ENCODE measurements at regions not wholly inside any gene's neighbourhood (a gene's known extent, or its start where the extent isn't known, plus 50 kb on each side); places are given as distances from the start of the nearest gene placed in this dataset.

DNA sequence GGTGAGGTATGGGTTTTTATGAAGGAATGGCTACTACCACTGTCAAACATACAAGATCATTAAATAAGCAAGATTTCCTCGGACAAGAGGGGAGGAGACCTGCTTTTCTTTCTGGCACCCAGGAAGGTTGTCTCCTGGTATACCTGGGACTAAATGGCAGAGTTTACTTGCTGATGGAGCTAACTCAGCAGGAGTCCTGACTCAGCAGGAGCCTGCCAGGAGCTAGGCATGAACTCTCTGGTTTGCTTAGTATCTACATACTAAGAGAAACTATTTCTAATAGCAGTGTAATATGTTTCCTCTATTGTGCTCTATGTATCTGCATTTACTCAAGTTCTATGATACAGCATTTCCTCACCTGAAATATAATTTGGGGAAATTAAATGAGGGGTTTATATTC is 404.2 kb downstream of the RSL24D1 start:
- no peak for TF ChIP-seq GATA2 (IDR thresholded peaks at IDR 0.05; ENCODE audit: low read depth, low read length)
- TF ChIP-seq GATA3 (IDR thresholded peaks at IDR 0.05; ENCODE audit: low read depth, low read length), result no peak

DNA sequence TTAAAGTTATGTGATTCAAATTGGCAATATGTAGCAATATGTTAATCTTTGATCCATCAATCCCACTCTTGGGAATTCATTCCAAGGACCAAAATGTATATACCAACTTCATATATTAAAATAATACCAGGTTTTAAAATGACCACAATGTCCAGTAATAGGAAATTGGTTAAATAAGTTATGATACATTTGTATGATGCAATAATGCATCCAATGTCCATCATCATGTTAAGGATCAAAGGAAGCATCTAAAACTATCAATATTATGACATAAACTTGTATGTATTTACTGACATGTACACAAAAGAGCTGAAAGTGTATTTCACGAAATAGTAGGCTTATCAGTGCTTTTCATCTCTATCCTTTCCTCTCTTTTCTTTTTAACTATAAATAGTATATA is 406.0 kb downstream of the RSL24D1 start:
- TF ChIP-seq GATA3 (IDR thresholded peaks at IDR 0.05; ENCODE audit: low read depth, low read length) (no peak), GATA2 (IDR thresholded peaks at IDR 0.05; ENCODE audit: low read depth, low read length) (no peak)

DNA sequence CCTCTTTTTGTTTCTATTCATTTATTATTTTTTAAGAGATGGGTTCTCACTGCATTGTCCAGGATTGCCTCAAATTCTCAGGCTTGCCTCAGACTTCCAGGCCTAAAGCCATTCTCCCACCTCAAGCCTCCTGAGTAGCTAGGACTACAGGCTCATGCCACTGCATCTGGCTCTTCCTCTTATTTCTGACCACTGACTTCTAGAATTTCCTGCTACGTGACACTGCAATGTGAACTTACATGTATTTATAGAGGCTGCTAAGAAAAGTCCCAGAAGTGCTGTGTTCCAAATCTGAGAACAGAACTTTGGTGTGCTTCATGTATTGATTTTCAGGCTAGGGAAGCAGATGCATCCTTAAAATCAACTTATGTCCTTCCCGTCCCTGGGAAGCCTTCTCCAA is 407.4 kb downstream of the RSL24D1 start:
- TF ChIP-seq GATA2 (IDR thresholded peaks at IDR 0.05; ENCODE audit: low read depth, low read length) (no peak), GATA3 (IDR thresholded peaks at IDR 0.05; ENCODE audit: low read depth, low read length) (no peak)

DNA sequence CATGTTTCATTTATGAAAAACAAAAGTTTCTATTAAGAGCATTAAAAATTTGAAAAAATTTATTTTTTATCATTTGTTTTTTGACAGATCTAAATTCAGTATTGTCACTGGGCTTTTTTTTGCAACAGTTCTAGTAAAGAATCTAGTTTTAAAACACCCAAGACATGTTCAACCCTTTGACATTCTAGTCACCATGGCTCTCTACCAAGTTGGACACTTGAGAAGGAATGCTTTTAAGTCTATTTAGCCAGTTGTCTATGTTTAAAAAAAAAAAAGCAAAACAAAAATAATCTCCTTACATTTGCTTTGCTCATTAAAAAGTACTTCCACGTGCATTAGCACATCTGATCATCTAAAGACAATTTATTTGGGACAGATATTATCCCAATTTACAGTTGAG is 417.5 kb downstream of the RSL24D1 start:
- TF ChIP-seq GATA3 (IDR thresholded peaks at IDR 0.05; ENCODE audit: low read depth, low read length) (no peak), GATA2 (IDR thresholded peaks at IDR 0.05; ENCODE audit: low read depth, low read length) (no peak)

DNA sequence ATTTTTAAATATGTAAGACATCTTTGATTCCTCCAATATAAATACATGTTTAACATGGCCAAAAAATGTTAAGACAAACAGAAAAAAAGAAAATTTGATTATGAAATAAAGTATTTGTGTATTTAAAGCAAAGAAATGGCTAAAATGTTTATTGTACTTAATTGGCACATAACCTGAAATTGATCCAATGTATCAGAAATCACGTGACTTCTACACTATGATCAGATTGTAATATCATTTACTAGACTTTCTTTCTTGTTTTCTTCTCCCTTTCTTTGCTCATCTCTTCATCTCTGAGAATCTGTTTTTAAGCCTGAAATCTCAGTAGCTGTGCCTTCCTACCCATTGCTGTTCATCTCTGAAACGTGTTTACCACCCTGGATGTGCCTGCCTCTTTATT is 420.3 kb downstream of the RSL24D1 start:
- TF ChIP-seq GATA2 (IDR thresholded peaks at IDR 0.05; ENCODE audit: low read depth, low read length) (no peak), GATA3 (IDR thresholded peaks at IDR 0.05; ENCODE audit: low read depth, low read length) (no peak)

DNA sequence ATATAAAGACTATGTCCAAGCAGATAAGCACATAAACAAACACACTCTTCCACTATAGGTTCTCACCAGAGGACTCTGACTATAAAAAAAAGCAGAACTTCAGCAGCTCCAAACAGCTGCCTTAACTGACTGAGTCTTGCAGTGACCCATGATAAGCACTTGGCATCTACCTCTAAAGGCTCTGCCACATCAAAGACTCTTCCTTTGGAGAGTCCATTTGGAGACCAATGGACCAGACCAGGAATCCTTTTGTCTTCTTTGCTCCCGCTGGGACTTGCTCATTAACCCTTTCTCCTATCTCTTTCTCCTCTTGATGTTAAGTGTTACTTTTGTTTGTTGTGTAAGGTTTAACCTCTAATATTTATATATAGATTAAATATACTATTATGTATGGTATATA is 424.1 kb downstream of the RSL24D1 start:
- no peak for TF ChIP-seq GATA3 (IDR thresholded peaks at IDR 0.05; ENCODE audit: low read depth, low read length)
- TF ChIP-seq GATA2 (IDR thresholded peaks at IDR 0.05; ENCODE audit: low read depth, low read length), result no peak

DNA sequence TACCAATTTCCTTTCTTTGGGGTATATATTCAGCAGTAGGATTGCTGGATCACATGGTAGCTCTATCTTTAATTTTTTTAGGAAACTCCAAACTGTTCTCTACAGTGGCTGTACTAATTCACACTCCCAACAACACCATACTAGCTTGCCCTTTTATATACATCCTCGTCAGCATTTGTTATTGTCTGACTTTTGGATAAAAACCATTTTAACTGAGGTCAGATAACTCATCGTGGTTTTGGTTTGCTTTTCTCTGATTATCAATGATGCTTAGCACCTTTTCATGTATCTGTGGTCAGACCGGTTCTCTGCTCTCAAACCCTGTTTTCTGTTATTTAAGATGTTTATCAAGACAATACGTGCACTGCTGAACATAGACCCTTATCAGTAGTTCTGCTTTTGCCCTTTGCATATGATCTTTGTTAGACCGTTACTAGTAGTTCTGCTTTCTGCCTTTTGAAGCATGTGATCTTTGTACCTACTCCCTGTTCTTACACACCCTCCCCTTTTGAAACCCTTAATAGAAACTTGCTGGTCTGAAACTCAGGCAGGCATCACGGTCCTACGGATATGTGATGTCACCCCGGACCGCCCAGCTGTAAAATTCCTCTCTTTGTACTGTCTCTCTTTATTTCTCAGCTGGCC is 474.3 kb downstream of the RSL24D1 start:
- no peak for TF ChIP-seq GATA2 (IDR thresholded peaks at IDR 0.05; ENCODE audit: low read depth, low read length)
- no peak for TF ChIP-seq GATA3 (IDR thresholded peaks at IDR 0.05; ENCODE audit: low read depth, low read length)

DNA sequence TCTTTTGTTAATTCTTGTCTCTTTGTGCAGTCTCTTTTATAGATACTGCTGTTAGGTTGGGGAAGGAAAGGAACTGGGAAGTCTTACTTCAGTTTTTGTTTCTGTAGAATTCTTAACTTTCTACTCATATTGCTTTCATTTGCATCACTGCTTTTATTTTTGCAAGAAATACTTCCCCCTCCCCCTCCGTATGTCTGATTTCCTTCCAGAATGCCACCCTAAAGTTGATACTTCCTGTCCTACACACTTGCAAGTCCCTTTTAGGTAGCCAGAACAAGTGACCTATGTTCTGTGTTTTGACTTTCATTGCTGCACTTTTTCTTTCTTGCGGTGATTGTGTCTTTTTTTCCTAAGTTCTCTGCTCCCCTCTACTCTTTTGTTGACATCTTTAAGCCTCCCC is 477.4 kb downstream of the RSL24D1 start:
- TF ChIP-seq GATA2 (IDR thresholded peaks at IDR 0.05; ENCODE audit: low read depth, low read length) (no peak), GATA3 (IDR thresholded peaks at IDR 0.05; ENCODE audit: low read depth, low read length) (no peak)

DNA sequence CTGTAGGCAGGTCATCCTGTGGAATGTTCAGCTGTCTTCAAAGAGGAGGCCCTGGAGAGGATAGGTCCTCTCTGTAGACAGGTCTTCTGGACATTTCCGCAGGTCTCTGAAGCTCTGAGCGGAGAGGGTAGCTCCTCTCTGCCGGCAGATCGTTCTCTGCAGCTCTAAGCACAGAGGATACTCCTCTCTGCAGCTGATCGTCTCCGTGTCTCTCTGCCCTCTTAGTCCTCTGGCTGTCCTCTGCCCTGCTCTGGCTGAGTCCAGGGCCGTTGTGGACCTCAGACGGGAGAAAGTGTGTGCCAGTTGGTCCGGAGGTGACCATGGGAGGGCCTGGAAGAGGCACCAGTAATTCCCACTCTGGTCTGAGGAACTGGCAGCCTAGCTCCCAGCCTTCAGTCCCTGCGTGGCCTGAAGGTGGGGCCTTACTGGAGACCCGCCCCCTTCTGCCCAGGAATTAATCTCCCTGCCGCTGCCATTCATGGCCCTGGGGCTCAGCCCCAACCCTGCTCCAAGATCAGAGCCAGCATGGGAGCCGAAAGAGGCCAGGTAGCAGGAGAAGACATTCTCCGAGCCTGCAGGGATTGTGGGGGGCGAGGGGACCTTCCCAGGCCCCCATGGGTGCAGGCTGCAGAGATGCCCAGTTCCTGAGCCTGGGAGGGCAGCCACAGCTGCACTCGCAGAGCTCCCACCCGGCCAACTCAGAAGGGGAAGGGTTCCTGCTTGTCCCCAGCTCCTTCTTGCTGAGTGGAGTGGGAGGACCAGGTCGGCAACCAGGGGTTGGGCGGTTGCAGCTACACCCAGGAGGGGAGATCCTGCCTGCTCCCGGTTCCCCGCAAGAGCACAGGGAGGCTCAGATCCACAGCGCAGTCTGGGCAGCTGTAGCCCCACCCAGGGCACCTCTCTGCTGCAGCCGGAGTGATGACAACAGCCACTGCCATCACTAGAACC is 488.7 kb downstream of the RSL24D1 start:
- TF ChIP-seq GATA2 (IDR thresholded peaks at IDR 0.05; ENCODE audit: low read depth, low read length) (no peak), GATA3 (IDR thresholded peaks at IDR 0.05; ENCODE audit: low read depth, low read length) (no peak)

DNA sequence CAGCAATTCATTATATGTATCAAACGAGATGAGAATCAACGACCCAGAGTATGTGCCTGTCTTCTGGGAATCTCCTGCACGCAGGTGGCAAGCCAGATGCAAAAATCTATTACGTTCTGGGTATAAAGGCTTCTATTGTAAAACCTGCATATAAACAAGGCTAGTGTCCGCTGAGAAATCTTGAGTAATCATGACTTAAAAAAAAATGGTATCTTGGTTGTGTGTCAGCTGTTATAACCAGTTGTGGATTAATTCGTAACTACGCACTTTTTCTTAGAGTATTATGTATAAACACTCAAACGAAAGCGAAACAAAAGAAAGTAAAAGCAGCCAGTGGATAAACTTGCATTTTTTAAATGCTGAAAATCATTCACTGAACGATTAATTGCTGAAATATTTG is 509.1 kb downstream of the RSL24D1 start:
- no peak for TF ChIP-seq GATA3 (IDR thresholded peaks at IDR 0.05; ENCODE audit: low read depth, low read length)
- no peak for TF ChIP-seq GATA2 (IDR thresholded peaks at IDR 0.05; ENCODE audit: low read depth, low read length)

Measured in SH-SY5Y (cell line).